ENCODE measurements at regions not wholly inside any gene's neighbourhood (a gene's known extent, or its start where the extent isn't known, plus 50 kb on each side); places are given as distances from the start of the nearest gene placed in this dataset.

- Mint-ChIP-seq H3K27me3 (ENCODE audit: low read depth) (peaks cover 65% of the 10 kb centered on the region), H3K4me1 (ENCODE audit: low read depth) (peaks cover 9% of the 10 kb centered on the region)
Measured at GRCh38 chr5:88661806-88662207, 221.2 kb downstream of the MEF2C start.

DNA sequence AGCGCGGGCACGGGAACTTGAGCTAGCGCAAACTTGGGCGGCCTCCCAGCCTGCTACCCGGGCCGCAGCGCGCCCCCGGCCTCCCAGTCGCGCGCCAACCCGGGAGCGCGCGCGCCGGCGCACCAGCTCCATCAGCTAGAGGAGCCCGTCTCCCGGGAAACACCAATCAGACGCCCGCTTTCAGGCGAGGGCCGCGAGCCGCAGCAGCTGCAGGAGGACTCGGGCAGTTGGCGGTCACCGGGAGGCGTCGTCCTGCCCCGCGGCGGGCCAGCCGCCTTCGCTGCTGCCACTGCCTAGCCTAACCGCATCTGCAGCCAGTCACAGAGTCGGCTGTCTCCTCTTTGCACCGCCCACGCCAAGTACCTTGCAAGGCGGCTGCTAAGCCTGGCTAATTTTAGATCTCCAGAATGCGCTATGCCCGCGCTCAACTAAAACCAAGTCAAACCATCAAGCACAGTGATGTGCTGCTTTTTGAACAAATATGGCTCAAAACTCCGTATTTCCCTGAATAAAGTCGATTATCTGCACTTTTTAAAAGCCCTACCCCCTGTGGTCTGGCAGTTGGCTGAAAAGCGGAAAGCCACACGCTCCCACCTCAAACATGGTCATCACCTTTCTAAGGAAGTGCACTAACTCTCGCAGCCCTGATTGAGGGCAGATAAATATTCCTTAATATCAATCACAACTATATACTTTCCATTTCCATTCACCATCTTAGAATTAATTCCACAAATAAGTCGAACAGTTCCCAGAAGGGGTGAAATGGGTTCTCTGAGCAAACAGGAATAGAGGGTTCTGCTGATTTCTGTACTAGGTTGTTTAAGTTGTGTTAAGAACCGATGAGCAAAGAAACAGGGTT is 221.8 kb downstream of the MEF2C start:
- peak; percentile 92 for DNase-seq (ENCODE audit: low spot score)
- no peaks in the 10 kb centered on the region for H3K9me3 Mint-ChIP-seq (ENCODE audit: low read depth)
- H3K4me3 Mint-ChIP-seq (ENCODE audit: unreplicated experiment) = peak overlapping the region; percentile 69
- peak; percentile 22 for TF ChIP-seq CTCF (IDR thresholded peaks at IDR 0.05)
- H3K4me1 Mint-ChIP-seq (ENCODE audit: low read depth) = peaks cover 6% of the 10 kb centered on the region
- peaks cover 3% of the 10 kb centered on the region for H3K36me3 Mint-ChIP-seq (ENCODE audit: low read depth)
- no peak overlapping the region for H3K27ac Mint-ChIP-seq (ENCODE audit: unreplicated experiment)
- peaks cover 64% of the 10 kb centered on the region for H3K27me3 Mint-ChIP-seq (ENCODE audit: low read depth)

More at GRCh38 chr5:88661806-88662207, 221.2 kb downstream of the MEF2C start:
- no peak for TF ChIP-seq CTCF (IDR thresholded peaks at IDR 0.05)
- no peak overlapping the region for H3K4me3 Mint-ChIP-seq (ENCODE audit: unreplicated experiment)
- H3K27ac Mint-ChIP-seq (ENCODE audit: unreplicated experiment) = no peak overlapping the region
- H3K9me3 Mint-ChIP-seq (ENCODE audit: low read depth) = no peaks in the 10 kb centered on the region
- no peak for DNase-seq (ENCODE audit: low spot score)
- peaks cover 4% of the 10 kb centered on the region for H3K36me3 Mint-ChIP-seq (ENCODE audit: low read depth)

- DNase-seq (ENCODE audit: low spot score) = no peak
- peak overlapping the region; percentile 69 for H3K4me3 Mint-ChIP-seq (ENCODE audit: unreplicated experiment)
- H3K36me3 Mint-ChIP-seq (ENCODE audit: low read depth) = peaks cover 3% of the 10 kb centered on the region
- H3K4me1 Mint-ChIP-seq (ENCODE audit: low read depth) = peaks cover 6% of the 10 kb centered on the region
- no peaks in the 10 kb centered on the region for H3K9me3 Mint-ChIP-seq (ENCODE audit: low read depth)
- H3K27me3 Mint-ChIP-seq (ENCODE audit: low read depth) = peaks cover 57% of the 10 kb centered on the region
- no peak overlapping the region for H3K27ac Mint-ChIP-seq (ENCODE audit: unreplicated experiment)
- no peak for TF ChIP-seq CTCF (IDR thresholded peaks at IDR 0.05)
Measured at GRCh38 chr5:88660264-88660946, 222.6 kb downstream of the MEF2C start.

DNA sequence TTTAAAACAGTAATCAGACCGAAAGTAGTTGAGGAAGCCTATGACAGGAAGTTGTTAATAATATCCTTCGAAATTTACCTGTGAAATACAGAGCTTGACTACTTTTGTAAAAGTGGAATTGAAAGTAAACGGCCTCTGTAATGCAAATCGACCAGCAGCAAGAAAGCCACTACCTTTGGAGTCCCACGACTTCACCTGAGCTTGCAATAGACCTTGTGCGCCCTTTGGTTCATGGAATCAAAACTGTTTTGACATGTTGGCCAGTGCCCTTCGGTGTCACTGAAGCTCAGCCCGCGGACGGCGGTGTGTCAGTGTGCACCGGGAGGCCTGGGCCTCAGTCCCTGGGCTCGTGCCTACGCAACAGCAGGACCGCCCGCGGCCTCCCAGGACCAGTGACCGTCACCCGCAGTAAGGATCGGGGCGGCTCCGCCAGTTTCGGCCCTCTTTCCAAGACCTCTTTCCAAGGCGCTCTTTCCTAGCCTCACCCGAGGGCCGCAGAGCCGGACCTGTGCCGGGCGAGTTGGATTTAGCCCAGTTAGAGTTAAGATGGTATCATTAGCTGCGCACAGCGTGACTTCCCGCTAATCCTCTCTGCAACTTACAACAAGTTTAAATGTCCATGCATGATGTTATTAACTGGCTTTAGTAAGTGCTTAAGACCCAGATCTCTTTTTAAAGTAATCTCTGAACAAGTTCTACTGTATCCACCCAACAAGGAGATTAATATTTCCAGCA is 223.3 kb downstream of the MEF2C start:
- no peak for TF ChIP-seq CTCF (IDR thresholded peaks at IDR 0.05)
- Mint-ChIP-seq H3K27ac (ENCODE audit: unreplicated experiment) (no peak overlapping the region), H3K4me3 (ENCODE audit: unreplicated experiment) (no peak overlapping the region), H3K27me3 (ENCODE audit: low read depth) (peaks cover 50% of the 10 kb centered on the region), H3K4me1 (ENCODE audit: low read depth) (peaks cover 6% of the 10 kb centered on the region), H3K36me3 (ENCODE audit: low read depth) (peaks cover 3% of the 10 kb centered on the region), H3K9me3 (ENCODE audit: low read depth) (no peaks in the 10 kb centered on the region)
- DNase-seq (ENCODE audit: low spot score) = peak; percentile 79

DNA sequence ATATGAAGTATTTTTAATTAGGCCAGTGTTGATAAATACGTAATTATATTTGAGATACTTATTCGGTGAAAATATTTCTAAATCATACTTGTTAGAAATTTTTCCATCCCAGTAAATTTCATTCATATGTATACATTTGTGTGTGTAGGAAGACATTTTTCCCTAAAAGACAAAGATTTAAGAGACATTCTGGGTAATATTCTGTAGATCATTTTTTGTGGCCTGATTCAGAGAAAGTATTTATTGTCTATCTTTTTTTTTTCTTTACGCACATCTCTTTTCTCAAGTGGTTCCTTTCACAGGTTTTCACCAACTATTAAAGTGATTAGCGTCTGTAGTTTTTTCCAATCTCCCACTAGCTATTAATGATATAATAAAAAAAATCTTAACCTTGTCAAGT is 224.1 kb downstream of the MEF2C start:
- no peak overlapping the region for H3K4me3 Mint-ChIP-seq (ENCODE audit: unreplicated experiment)
- H3K27me3 Mint-ChIP-seq (ENCODE audit: low read depth) = peaks cover 50% of the 10 kb centered on the region
- H3K4me1 Mint-ChIP-seq (ENCODE audit: low read depth) = peaks cover 6% of the 10 kb centered on the region
- TF ChIP-seq CTCF (IDR thresholded peaks at IDR 0.05) = no peak
- DNase-seq (ENCODE audit: low spot score) = no peak
- no peak overlapping the region for H3K27ac Mint-ChIP-seq (ENCODE audit: unreplicated experiment)
- H3K9me3 Mint-ChIP-seq (ENCODE audit: low read depth) = no peaks in the 10 kb centered on the region
- H3K36me3 Mint-ChIP-seq (ENCODE audit: low read depth) = peaks cover 3% of the 10 kb centered on the region
